Ascending aorta (tissue), 2 donors: ENCODE measurements at regions not wholly inside any gene's neighbourhood (a gene's known extent, or its start where the extent isn't known, plus 50 kb on each side); places are given as distances from the start of the nearest gene placed in this dataset.

Experiments
- DNase-seq, 2 donors: peaks; one replicate each; pipeline ENCODE4 v3.0.0-alpha.2; 2019; ENCODE audit warnings: low spot score in 2 of 2
- H3K27ac ChIP-seq, 2 donors: fragments of 200-600 bp; sonication (generic); one replicate each; pipeline ENCODE4 v1.5.1; 2016 to 2017; ENCODE audit warnings: mild to moderate bottlenecking in 1 of 2
- H3K27me3 ChIP-seq: fragments of 200-600 bp; sonication (generic); one replicate; pipeline ENCODE4 v1.5.1; 2017
- H3K36me3 ChIP-seq, 2 donors: fragments of 200-600 bp; sonication (generic); one replicate each; pipeline ENCODE4 v1.5.1; 2016
- H3K4me1 ChIP-seq, 2 donors: fragments of 200-600 bp; sonication (generic); one replicate each; pipeline ENCODE4 v1.5.1; 2016 to 2017; ENCODE audit warnings: mild to moderate bottlenecking in 1 of 2
- H3K4me3 ChIP-seq, 2 donors: fragments of 200-600 bp; sonication (generic); one replicate each; pipeline ENCODE4 v1.5.1; 2016 to 2017; ENCODE audit warnings: mild to moderate bottlenecking in 1 of 2
- H3K9me3 ChIP-seq, 2 donors: fragments of 200-600 bp; sonication (generic); one replicate each; pipeline ENCODE4 v1.5.1; 2016
- CTCF ChIP-seq, 3 experiments: fragments of 200-600 bp in 2 of 3; fragments of 450-650 bp in 1 of 3; sonication (generic) in 2 of 3; IDR thresholded peaks; one replicate each; pipeline ENCODE4 v1.5.1; 2016 to 2019; ENCODE audit warnings: antibody characterized with exemption in 3 of 3, mild to moderate bottlenecking in 1 of 3, moderate library complexity in 1 of 3
- intact Hi-C: fragments of 100-400 bp; cut with DNase I; formaldehyde crosslinking; loops from one replicate; pipeline ENCODE4 v1.15.1; 2023

GRCh38 chr1:39089931-39090521, 63.9 kb downstream of the NDUFS5 start:
- H3K4me3 ChIP-seq, result no peak overlapping the region
- DNase-seq, result no peak
- no peaks in the 10 kb centered on the region for H3K9me3 ChIP-seq
- peak overlapping the region; percentile 11 to 44 for H3K27ac ChIP-seq
- no peaks in the 10 kb centered on the region for H3K27me3 ChIP-seq
- no peak for TF ChIP-seq CTCF (IDR thresholded peaks at IDR 0.05)
- peaks cover 6 to 20% of the 10 kb centered on the region in 2 donors for H3K4me1 ChIP-seq
- H3K36me3 ChIP-seq, result no peaks in the 10 kb centered on the region
- intact Hi-C loops, result loop anchor here (10.0 kb wide), 1 partner anchor 555 kb away; no protein-coding TSS in a partner anchor

- peaks cover 6 to 20% of the 10 kb centered on the region in 2 donors for H3K4me1 ChIP-seq
- no peak for TF ChIP-seq CTCF (IDR thresholded peaks at IDR 0.05)
- H3K27ac ChIP-seq, result no peak overlapping the region
- H3K36me3 ChIP-seq, result no peaks in the 10 kb centered on the region
- intact Hi-C loops, result loop anchor here (10.0 kb wide), 1 partner anchor 554 kb away; no protein-coding TSS in a partner anchor
- H3K27me3 ChIP-seq, result no peaks in the 10 kb centered on the region
- H3K4me3 ChIP-seq, result no peak overlapping the region
- H3K9me3 ChIP-seq, result no peaks in the 10 kb centered on the region
- DNase-seq, result no peak
Measured at GRCh38 chr1:39090757-39091380, 64.7 kb downstream of the NDUFS5 start.

- H3K36me3 ChIP-seq, result no peaks in the 10 kb centered on the region
- intact Hi-C loops, result loop anchor here (10.0 kb wide), 1 partner anchor 553 kb away; no protein-coding TSS in a partner anchor
- H3K27me3 ChIP-seq, result no peaks in the 10 kb centered on the region
- H3K4me3 ChIP-seq, result no peak overlapping the region
- H3K9me3 ChIP-seq, result no peaks in the 10 kb centered on the region
- peak; percentile 25 to 72 (median 38) for TF ChIP-seq CTCF (IDR thresholded peaks at IDR 0.05)
- peaks cover 1 to 10% of the 10 kb centered on the region in 2 donors for H3K4me1 ChIP-seq
- no peak for DNase-seq
- no peak overlapping the region for H3K27ac ChIP-seq
Measured at GRCh38 chr1:39091845-39092645, 65.9 kb downstream of the NDUFS5 start.

GRCh38 chr1:39094685-39095084, 68.5 kb downstream of the NDUFS5 start:
- Histone ChIP-seq H3K9me3 (no peaks in the 10 kb centered on the region), H3K27me3 (no peaks in the 10 kb centered on the region), H3K4me3 (no peak overlapping the region), H3K36me3 (no peaks in the 10 kb centered on the region), H3K4me1 (peaks cover 0 to 2% of the 10 kb centered on the region in 2 donors), H3K27ac (no peak overlapping the region)
- intact Hi-C loops, result loop anchor here (5.0 to 10.0 kb wide), 2 partner anchors 318 to 550 kb away; no protein-coding TSS in a partner anchor
- no peak for DNase-seq
- no peak for TF ChIP-seq CTCF (IDR thresholded peaks at IDR 0.05)

- TF ChIP-seq CTCF (IDR thresholded peaks at IDR 0.05), result peak; percentile 76 to 79 (median 78)
- intact Hi-C loops, result loop anchor here (1.0 to 10.0 kb wide), 3 partner anchors 314 to 546 kb away; no protein-coding TSS in a partner anchor
Measured at GRCh38 chr1:39098546-39099250, 72.5 kb downstream of the NDUFS5 start.

More at GRCh38 chr1:39098546-39099250, 72.5 kb downstream of the NDUFS5 start:
- Histone ChIP-seq H3K4me1 (peaks cover 0 to 2% of the 10 kb centered on the region in 2 donors), H3K4me3 (no peak overlapping the region), H3K9me3 (no peaks in the 10 kb centered on the region), H3K27me3 (no peaks in the 10 kb centered on the region), H3K27ac (no peak overlapping the region), H3K36me3 (no peaks in the 10 kb centered on the region)
- DNase-seq, result peak; percentile 49 to 90
